Panc1 (cell line): ENCODE measurements at regions not wholly inside any gene's neighbourhood (a gene's known extent, or its start where the extent isn't known, plus 50 kb on each side); places are given as distances from the start of the nearest gene placed in this dataset.

Experiments
- ATAC-seq: fragments of 200-7000 bp; cut with Tn5 transposase; 2 replicates; pipeline ENCODE4 v1.9.1; 2020; ENCODE audit warnings: mild to moderate bottlenecking, moderate library complexity
- BruUV-seq: library from RNA; stranded (reverse); fragments of 400-500 nt; replicated peaks from 2 replicates; lab custom pipeline; 2021; lab: Mats Ljungman, UMichigan
- CTCF ChIA-PET: fragments of 300-600 bp; sonication (Branson Sonifier 250); formaldehyde crosslinking; loops from one replicate; lab custom pipeline; 2022; ENCODE audit warnings: antibody characterized with exemption; lab: Charles Lee
- POLR2A ChIA-PET: fragments of 300-600 bp; sonication (Branson Sonifier 250); formaldehyde crosslinking; loops from one replicate; lab custom pipeline; 2022; ENCODE audit warnings: antibody characterized with exemption; lab: Charles Lee
- DNase-seq: peaks from one replicate; pipeline ENCODE4 v3.0.0-alpha.2; 2010; ENCODE audit warnings: low read depth, low spot score
- H3K27ac ChIP-seq: 2 replicates; pipeline ENCODE4 v1.5.1; 2011; ENCODE audit warnings: mild to moderate bottlenecking, low read length, inconsistent platforms
- H3K27me3 ChIP-seq: fragments of 200-500 bp; sonication (Bioruptor generic); 2 replicates; pipeline ENCODE4 v1.6.0; 2014; ENCODE audit warnings: low read length, inconsistent platforms; ENCODE audit not compliant: control insufficient read depth, insufficient read depth
- H3K36me3 ChIP-seq: fragments of 200-500 bp; sonication (Bioruptor generic); 2 replicates; pipeline ENCODE4 v1.5.1; 2014; ENCODE audit warnings: inconsistent platforms, mild to moderate bottlenecking, low read length, moderate library complexity; ENCODE audit not compliant: control insufficient read depth, insufficient read depth
- H3K4me1 ChIP-seq: 2 replicates; pipeline ENCODE4 v1.5.1; 2011; ENCODE audit warnings: inconsistent platforms, mild to moderate bottlenecking, low read length, moderate library complexity; ENCODE audit not compliant: control insufficient read depth, insufficient read depth
- H3K4me3 ChIP-seq, 2 experiments: 2 replicates each; pipeline ENCODE4 v1.5.1; 2011 to 2012; ENCODE audit warnings: low read depth in 2 of 2, low read length in 2 of 2, mild to moderate bottlenecking in 2 of 2, inconsistent platforms in 1 of 2, moderate library complexity in 1 of 2
- H3K9me3 ChIP-seq: fragments of 200-500 bp; sonication (Bioruptor generic); 2 replicates; pipeline ENCODE4 v1.5.1; 2014; ENCODE audit warnings: low read depth, mild to moderate bottlenecking, inconsistent platforms, low read length, moderate library complexity; ENCODE audit not compliant: control insufficient read depth, insufficient read depth
- CTCF ChIP-seq: fragments of 450-650 bp; IDR thresholded peaks from 2 replicates; pipeline ENCODE4 v1.5.1; 2017; ENCODE audit warnings: mild to moderate bottlenecking
- POLR2AphosphoS5 ChIP-seq: IDR thresholded peaks from 2 replicates; pipeline ENCODE4 v1.6.1; 2012; ENCODE audit warnings: mild to moderate bottlenecking, low read depth, low read length, moderate library complexity
- REST ChIP-seq, 2 experiments: IDR thresholded peaks; 2 replicates each; pipeline ENCODE4 v1.6.1; 2011 to 2012; ENCODE audit warnings: low read depth in 2 of 2, control low read depth in 1 of 2, low read length in 1 of 2, mild to moderate bottlenecking in 1 of 2, moderate library complexity in 1 of 2; ENCODE audit not compliant: insufficient read depth in 1 of 2
- SIN3A ChIP-seq: IDR thresholded peaks from 2 replicates; pipeline ENCODE4 v1.6.1; 2012; ENCODE audit warnings: low read depth, mild to moderate bottlenecking, low read length, moderate library complexity, borderline replicate concordance; ENCODE audit not compliant: insufficient read depth
- TCF7L2 ChIP-seq: IDR thresholded peaks from 2 replicates; pipeline ENCODE4 v1.6.1; 2011; ENCODE audit warnings: mild to moderate bottlenecking, low read depth, low read length, inconsistent platforms
- in situ Hi-C: cut with HindIII; loops from 2 replicates; pipeline ENCODE4 v1.10.0; 2016; ENCODE audit warnings: low sequenced_read_pairs, low pct_unique_long_range_greater_than_20kb
- intact Hi-C: fragments of 100-400 bp; cut with micrococcal nuclease; formaldehyde crosslinking; loops from one replicate; pipeline ENCODE4 v1.10.0; 2022; ENCODE audit not compliant: unreplicated experiment

- in situ Hi-C loops = no loop called here
- Histone ChIP-seq H3K27me3 (no peaks in the 10 kb centered on the region), H3K36me3 (no peaks in the 10 kb centered on the region), H3K27ac (no peak overlapping the region), H3K4me1 (no peaks in the 10 kb centered on the region), H3K4me3 (no peak overlapping the region), H3K9me3 (no peaks in the 10 kb centered on the region)
- ATAC-seq (no peak), DNase-seq (no peak)
- CTCF ChIA-PET = no interaction called here
- intact Hi-C loops = no loop called here
- no TSS peak for BruUV-seq
- POLR2A ChIA-PET = no interaction called here
- no peak for TF ChIP-seq SIN3A
- no peak for TF ChIP-seq POLR2AphosphoS5
- TF ChIP-seq CTCF = no peak
- no peak for TF ChIP-seq REST (IDR thresholded peaks at IDR 0.05; ENCODE audit: insufficient read depth in 1 of 2, low read depth in 2 of 2, low read length in 1 of 2)
- no peak for TF ChIP-seq TCF7L2
These were observed 179.9 kb upstream of the PRSS58 start for GRCh38 chr7:142437741-142438140.

- CTCF ChIA-PET = no interaction called here
- intact Hi-C loops = no loop called here
- H3K9me3 ChIP-seq = no peaks in the 10 kb centered on the region
These were observed 178.7 kb upstream of the PRSS58 start for GRCh38 chr7:142436601-142437000.

More at GRCh38 chr7:142436601-142437000, 178.7 kb upstream of the PRSS58 start:
- no TSS peak for BruUV-seq
- Histone ChIP-seq H3K36me3 (no peaks in the 10 kb centered on the region), H3K4me3 (no peak overlapping the region), H3K27ac (no peak overlapping the region), H3K27me3 (no peaks in the 10 kb centered on the region), H3K4me1 (no peaks in the 10 kb centered on the region)
- DNase-seq (no peak), ATAC-seq (no peak)
- in situ Hi-C loops = no loop called here
- POLR2A ChIA-PET = no interaction called here
- TF ChIP-seq TCF7L2 (no peak), SIN3A (no peak), CTCF (no peak), POLR2AphosphoS5 (no peak), REST (IDR thresholded peaks at IDR 0.05; ENCODE audit: insufficient read depth in 1 of 2, low read depth in 2 of 2, low read length in 1 of 2) (no peak)
